ENCODE measurements at regions not wholly inside any gene's neighbourhood (a gene's known extent, or its start where the extent isn't known, plus 50 kb on each side); places are given as distances from the start of the nearest gene placed in this dataset.
"Not testable (repeated sequence)": the region's sequence is repeated elsewhere in the genome, so short reads cannot be mapped to it uniquely, and the experiment has no call there.

GRCh38 chr19:28614634-28615545, 598.1 kb downstream of the UQCRFS1 start:
- DNase-seq = no peak

- DNase-seq = no peak
Measured at GRCh38 chr19:28612275-28612769, 600.6 kb downstream of the UQCRFS1 start.

GRCh38 chr19:28611227-28611914, 601.6 kb downstream of the UQCRFS1 start:
- not testable (repeated sequence) for DNase-seq

DNA sequence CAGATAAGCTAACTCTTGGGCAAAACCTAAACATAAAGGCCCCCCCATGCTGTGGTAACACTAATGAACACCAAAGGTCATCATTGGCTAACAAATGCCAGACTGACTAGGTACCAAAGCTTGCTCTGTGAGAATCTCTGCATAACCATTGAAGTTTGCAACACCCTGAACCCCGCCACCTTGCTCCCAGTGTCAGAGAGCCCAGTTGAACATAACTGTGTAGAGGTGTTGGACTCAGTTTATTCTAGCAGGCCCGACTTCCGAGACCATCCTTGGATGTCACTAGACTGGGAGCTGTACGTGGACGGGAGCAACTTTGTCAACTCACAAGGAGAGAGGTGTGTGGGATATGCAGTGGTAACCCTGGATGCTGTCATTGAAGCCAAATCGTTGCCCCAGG, 602.2 kb downstream of the UQCRFS1 start:
- no peak for DNase-seq

DNA sequence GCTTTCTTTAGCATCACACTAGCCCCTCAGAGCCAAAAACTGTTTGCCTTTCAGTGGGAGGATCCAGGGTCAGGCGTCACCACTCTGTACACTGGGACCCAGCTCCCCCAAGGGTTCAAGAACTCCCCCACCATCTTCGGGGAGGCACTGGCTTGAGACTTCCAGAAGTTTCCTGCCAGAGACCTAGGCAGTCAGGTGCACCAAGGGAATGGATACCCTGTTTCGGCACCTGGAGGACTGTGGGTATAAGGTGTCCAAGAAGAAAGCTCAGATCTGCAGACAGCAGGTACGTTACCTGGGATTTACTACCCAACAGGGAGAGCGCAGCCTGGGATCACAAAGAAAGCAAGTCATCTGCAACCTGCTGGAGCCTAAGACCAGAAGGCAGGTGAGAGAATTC, 603.0 kb downstream of the UQCRFS1 start:
- no peak for DNase-seq

DNA sequence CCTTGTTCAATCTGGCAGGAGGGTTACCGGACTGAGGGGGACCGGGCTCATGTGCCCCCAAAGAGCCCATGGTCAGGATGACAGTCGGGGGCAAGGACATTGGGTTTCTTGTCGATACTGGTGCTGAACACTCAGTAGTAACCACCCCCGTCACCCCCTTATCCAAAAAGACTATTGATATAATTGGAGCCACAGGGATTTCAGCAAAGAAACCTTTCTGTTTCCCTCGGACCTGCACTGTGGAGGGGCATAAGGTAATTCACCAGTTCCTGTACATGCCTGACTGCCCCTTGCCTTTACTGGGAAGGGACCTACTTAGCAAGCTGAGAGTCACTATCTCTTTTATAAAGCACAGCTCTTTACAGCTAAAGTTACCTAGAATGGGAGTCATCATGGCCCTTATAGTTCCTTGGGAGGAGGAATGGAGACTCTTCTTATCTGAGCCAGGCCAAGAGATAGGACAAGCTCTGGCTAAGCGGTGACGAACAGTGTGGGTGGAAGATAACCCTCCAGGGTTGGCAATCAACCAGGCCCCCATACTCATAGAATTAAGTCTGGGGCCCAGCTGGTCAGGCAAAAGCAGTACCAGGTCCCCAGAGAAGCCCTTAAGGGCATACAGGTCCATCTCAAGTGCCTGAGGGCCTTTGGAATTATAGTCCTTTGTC, 603.7 kb downstream of the UQCRFS1 start:
- DNase-seq = no peak

DNA sequence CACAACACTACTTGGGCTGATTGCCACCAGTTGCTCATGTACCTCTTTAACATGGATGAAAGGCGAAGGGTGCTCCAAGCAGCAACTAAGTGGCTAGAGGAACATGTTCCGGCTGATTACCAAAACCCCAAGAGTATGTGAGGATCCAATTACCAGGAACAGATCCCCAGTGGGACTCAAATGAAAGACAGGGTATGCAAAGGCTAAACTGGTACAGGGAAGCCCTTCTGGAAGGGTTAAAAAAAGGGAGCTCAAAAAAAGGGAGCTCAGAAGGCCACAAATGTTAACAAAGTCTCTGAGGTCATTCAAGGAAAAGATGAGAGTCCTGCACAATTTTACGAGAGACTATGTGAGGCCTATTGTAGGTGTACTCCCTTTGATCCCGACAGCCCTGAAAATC, 604.7 kb downstream of the UQCRFS1 start:
- no peak for DNase-seq

- DNase-seq = no peak
Measured at GRCh38 chr19:28607066-28607583, 605.8 kb downstream of the UQCRFS1 start.

- DNase-seq = no peak
Measured at GRCh38 chr19:28606269-28607032, 606.5 kb downstream of the UQCRFS1 start.

GRCh38 chr19:28605501-28606268, 607.3 kb downstream of the UQCRFS1 start:
- DNase-seq = no peak

- no peak for DNase-seq
Measured at GRCh38 chr19:28603453-28603852, 609.5 kb downstream of the UQCRFS1 start.

- DNase-seq = no peak
Measured at GRCh38 chr19:28602675-28603298, 610.2 kb downstream of the UQCRFS1 start.

DNA sequence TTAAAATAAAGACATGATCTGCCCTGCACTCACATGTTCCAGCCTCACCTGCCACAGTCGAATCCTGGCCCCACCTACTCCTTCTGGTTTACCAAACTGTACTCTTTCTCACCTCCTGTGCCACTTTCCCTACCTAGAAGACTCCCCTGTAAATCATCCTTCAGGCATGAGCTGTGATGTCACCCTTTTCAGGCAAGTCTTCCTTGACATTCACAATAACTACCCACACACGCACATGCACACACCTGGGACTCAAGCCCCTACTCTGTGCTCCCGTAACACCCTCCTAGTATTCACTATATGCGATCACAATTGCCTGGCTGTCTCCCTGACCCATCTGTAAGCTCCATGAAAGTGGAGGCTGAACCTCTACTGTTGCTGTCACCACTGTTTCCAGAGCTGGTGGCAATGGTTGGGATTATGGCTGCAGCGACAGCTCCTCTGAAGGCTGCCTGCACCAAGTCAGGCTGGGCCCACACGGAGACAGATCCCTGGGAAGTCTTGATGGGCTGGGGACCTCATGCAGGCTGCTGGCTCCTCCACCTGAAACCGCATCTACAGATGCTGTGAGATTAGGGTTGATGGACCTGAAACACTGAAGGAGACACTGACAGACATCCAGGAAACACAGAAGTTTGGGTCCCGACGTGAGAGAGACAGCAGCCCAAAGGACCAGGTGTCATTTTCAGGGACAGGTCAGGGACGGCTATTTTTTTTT, 611.1 kb downstream of the UQCRFS1 start:
- DNase-seq = no peak

DNA sequence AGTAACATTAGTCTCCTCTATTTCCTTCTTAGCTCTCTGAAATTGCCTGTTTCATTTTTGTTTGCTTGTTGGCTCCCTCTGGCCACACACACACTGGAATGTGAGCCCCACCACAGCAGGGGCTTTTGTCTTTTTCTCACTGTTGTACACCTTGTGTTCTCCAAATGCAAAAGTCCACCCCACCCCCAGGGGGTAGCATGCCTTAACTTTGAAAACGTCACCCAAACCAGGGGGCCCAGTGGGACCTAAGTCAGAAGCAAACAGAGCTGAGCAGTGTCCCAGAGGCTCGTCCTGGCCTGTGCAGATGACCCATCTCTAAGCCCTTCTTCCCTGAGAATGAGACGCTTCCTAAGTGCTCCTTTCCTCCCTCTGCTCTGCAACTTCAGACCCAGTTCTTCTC, 614.1 kb downstream of the UQCRFS1 start:
- DNase-seq = no peak

- DNase-seq = no peak
Measured at GRCh38 chr19:28596561-28597071, 616.3 kb downstream of the UQCRFS1 start.

GRCh38 chr19:28595722-28596480, 617.0 kb downstream of the UQCRFS1 start:
- DNase-seq = no peak

DNA sequence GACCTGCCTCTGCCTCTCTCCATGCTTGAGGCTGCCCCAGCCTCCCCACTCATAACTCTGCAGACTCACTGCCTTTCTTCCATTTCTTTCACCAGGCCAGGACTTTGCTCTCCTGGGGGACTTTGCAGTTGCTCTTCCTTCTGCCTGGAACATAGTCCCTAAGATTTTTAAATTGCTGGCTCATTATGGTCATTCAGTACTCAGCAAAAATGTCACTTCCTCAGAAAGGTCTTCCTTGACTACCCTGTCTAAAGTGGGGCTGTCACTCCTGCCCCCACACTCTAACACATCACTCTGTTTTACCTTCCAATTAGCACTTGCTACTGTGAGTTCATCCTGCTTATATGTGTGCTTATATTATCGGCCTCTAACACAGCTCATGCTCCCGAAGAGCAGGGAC, 618.2 kb downstream of the UQCRFS1 start:
- no peak for DNase-seq

- DNase-seq = not testable (repeated sequence)
Measured at GRCh38 chr19:28589991-28590411, 623.0 kb downstream of the UQCRFS1 start.

- DNase-seq = no peak
Measured at GRCh38 chr19:28586474-28586873, 626.5 kb downstream of the UQCRFS1 start.
